ENCODE measurements at regions not wholly inside any gene's neighbourhood (a gene's known extent, or its start where the extent isn't known, plus 50 kb on each side); places are given as distances from the start of the nearest gene placed in this dataset.

GRCh38 chr18:65994302-65994701, 243.5 kb downstream of the CDH7 start:
- no peak for ATAC-seq

- no peak for ATAC-seq
Observed at GRCh38 chr18:65990944-65991708, 240.3 kb downstream of the CDH7 start.

- ATAC-seq = no peak
Observed at GRCh38 chr18:65990174-65990690, 239.4 kb downstream of the CDH7 start.

- no peak for ATAC-seq
Observed at GRCh38 chr18:65988972-65989371, 238.2 kb downstream of the CDH7 start.

GRCh38 chr18:65988386-65988785, 237.6 kb downstream of the CDH7 start:
- ATAC-seq = no peak

- no peak for ATAC-seq
Observed at GRCh38 chr18:65983750-65984149, 232.9 kb downstream of the CDH7 start.

- ATAC-seq = no peak
Observed at GRCh38 chr18:65975536-65975935, 224.7 kb downstream of the CDH7 start.

- no peak for ATAC-seq
Observed at GRCh38 chr18:65974758-65975157, 223.9 kb downstream of the CDH7 start.

GRCh38 chr18:65968239-65969004, 217.6 kb downstream of the CDH7 start:
- no peak for ATAC-seq

GRCh38 chr18:65955747-65956146, 204.9 kb downstream of the CDH7 start:
- ATAC-seq = no peak

GRCh38 chr18:65954372-65954771, 203.6 kb downstream of the CDH7 start:
- no peak for ATAC-seq

- ATAC-seq = no peak
Observed at GRCh38 chr18:65946777-65947176, 196.0 kb downstream of the CDH7 start.

- ATAC-seq = no peak
Observed at GRCh38 chr18:65943268-65943667, 192.5 kb downstream of the CDH7 start.

- no peak for ATAC-seq
Observed at GRCh38 chr18:65942854-65943253, 192.0 kb downstream of the CDH7 start.

GRCh38 chr18:65942104-65942503, 191.3 kb downstream of the CDH7 start:
- ATAC-seq = no peak

GRCh38 chr18:65941482-65941881, 190.7 kb downstream of the CDH7 start:
- ATAC-seq = no peak

All from esophagus mucosa (tissue), 1 donor.